H4 (cell line): ENCODE measurements at regions not wholly inside any gene's neighbourhood (a gene's known extent, or its start where the extent isn't known, plus 50 kb on each side); places are given as distances from the start of the nearest gene placed in this dataset.
"Not testable (repeated sequence)": the region's sequence is repeated elsewhere in the genome, so short reads cannot be mapped to it uniquely, and the experiment has no call there.

Source experiments
- DNase-seq: peaks from one replicate; pipeline ENCODE4 v3.0.0-alpha.2; 2015; ENCODE audit warnings: low spot score

DNA sequence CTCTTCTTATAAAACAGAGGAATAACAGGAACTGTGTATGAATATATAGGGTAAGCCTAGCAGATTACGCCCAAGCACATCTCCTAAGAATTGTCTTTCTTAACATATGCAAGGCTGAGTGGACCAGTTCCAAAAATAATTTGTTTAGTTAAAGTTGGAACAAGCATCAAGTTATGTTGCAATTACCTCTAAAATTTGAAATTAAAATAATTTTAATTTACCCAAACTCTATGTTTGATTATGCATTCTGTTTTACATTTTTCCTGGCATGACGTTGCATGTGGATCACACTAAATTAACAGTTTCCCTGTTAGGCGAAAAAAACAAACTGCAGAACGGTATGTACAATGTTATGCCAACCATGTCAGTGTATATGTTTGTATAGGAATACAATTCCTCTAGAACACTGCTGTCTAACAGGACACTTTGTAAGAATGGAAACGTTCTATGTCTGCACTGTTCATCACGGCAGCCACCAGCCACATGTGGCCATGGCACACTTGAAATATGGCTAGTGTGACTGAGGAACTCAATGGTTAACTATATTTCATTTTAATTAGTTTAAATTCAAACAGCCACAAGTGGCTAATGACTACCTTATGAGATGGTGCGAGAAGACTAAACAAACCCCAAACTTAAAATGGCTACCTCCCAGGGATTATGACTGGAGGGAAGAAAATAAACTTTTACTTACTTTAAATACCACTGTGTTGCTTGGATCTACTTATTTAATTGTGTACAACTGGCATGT, 281.1 kb upstream of the KLF14 start:
- DNase-seq, result no peak

DNA sequence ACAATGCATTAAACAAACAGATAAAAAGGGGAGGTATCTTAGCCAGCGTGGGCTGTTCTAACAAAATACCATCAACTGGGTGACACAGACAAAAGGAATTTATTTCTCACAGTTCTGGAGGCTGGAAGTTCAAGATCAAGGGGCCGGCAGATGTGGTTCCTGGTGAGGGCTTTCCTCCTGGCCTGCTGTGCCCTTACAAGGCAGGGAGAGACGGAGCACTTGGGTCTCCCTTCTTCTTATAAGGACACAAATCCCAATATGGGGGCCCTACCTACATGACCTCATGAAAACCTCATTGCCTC, 281.6 kb upstream of the KLF14 start:
- peak; percentile 83 for DNase-seq

DNA sequence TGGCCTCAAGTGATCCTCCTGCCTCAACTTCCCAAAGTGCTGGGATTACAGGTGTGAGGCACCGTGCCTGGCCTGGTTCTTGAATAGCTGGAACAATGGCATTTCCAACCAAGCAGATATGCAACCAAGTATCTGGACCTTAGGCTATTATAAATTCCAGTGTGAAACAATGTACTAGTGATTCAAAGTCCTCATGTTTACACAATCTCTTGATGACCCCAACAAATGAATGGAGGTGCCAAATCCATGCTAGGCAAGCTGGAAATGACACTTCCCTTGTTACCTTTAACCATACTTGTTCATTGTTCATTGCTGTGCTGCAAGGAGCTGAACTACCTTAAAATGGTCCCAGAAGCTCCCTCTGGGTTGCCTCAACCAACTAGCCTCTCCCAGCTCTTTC, 282.2 kb upstream of the KLF14 start:
- no peak for DNase-seq

DNA sequence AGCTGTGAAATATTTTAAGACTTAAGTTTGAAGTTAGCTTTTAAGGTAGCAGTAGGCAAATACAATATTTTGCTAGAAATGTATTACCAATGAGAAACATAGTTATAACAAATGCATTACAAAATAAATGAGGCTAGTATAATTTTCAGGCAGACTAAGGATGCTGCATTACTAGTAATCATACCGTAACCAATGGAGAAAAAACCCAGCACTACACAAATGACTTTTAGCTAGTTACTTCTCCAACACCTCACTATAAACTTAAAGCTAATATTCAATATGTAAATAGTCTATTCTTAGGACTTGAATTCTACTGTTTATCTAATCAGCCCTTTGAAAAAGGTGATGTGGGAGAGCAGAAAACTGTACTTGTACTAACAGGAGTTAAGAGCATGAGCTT, 285.3 kb upstream of the KLF14 start:
- DNase-seq, result no peak

DNA sequence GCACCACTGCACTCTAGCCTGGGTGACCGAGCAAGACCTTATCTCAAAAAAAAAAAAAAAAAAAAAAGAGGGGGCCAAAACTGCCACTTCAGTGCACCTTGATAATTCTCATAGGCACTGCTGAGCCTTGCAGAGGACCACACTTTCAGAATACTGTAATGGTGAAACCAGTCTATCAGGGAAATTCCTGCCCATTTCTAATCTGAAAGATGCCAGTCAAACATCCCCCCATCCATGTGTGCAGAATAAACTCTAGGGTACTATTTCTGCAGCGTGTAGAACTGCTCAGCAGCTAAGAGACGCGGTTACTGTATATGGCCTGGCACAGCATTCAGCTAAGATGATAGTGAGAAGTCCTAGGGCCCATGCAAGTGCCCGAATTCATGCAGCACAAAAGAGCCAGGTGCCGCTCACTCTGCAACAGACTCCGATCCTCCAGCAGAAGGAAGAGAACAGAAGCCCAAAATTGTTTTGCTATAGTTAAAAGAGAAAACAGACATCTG, 286.8 kb upstream of the KLF14 start:
- no peak for DNase-seq

DNA sequence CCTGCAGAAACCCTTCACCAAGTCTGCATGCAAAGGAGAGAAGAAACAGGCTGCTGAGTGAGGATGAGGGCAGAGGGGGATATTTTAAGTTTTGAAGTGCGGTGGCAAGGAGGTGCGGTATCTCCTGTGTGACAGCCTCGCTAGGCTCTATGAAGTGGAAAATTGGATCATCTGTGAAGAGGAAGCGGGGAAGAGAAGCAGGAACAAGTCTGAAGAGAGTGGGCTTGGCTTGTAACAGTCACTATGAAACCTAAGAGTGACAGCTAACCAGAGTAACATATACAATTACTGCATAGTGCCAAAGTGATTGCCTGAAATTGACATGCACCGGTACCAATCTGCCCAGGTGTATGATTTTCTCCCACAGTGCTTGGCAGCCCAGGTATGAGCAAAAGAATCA, 287.5 kb upstream of the KLF14 start:
- no peak for DNase-seq

DNA sequence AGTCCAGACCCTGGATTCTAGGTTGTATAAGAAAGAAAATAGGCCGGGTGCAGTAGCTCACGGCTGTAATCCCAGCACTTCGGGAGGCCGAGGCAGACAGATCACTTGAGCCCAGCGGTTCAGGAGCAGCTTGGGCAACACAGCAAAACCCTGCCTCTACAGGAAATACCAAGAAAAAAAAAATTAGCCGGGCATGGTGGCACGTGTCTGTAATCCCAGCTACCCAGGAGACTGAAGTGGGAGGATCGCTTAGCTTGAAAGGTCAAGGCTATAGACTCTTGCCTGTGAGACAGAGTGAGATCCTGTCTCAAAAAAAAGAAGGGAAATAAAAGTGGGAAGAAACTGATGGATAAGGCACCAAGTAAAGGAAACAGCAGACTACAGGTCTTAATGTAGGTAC, 287.9 kb upstream of the KLF14 start:
- DNase-seq, result no peak

DNA sequence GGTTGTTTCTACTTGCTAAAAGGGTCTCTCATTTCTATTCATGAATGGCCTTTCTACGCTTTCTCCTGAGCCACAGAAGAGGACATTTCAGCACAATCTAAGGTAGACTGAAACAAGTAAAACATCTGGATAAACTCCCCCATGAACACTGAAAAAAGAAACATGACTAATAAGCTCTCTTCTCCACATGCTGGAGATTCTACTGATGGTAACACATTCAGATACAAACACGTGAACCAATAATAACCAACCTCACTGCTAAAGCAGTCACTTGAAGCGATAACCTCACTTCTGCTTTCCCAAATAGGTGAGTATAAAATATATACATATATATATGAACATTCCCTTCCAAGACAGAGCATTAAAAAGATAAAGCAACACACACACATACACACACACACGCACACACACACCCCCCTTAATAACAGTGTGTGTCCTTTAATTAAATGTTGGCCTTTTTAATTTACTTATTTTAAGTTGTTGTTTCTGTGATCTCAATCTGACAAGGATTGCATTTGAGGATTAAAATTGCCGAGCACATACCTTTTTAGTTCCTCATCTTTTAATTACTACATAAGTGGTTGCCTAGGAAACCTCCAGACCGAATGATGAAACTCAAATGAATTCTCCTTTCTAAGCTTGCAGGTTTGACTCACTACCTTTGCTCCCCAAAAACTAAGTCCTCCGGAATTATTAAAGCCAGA, 292.4 kb upstream of the KLF14 start:
- DNase-seq, result no peak

DNA sequence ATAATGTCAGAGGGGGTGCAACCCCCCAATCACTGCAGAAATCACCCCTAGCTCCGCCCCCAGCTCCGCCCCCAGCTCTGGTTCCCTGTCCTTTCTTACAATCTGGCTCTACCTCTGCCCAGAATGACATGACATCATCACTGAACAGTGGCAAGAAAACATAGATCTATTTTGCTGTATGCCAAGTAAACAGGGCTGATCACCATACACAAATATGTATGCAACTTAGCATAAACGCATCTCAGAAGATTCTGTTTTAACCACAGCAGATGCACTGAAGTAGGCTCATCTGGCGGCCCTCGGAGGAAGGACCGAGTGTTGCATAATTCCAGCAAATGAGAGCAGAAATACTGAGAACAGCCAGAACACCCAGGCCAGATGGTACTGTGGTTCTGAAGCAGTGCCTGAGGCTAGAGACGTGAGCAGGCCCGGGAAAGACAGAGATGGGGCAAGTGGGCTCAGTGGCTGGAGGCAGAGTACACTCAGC, 293.3 kb upstream of the KLF14 start:
- DNase-seq, result peak; percentile 76

DNA sequence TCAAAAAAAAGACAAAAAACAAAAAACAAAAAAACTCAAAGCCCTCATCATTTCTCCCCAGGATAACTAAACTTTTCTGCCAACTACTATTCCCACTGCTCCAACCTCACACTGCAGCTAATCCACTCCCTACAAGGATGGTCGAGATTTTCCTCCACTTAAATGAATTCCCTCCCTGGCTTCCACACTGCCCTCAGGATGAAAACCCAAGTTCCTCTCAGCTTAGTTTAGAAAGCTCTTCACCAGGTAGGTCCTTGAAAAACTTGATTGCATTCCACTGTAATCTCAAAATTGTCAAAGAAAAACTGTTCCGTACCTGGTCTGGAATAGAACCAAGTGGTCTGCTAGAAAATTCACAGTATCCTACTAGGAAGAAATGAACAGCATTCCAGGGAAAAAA, 294.3 kb upstream of the KLF14 start:
- DNase-seq, result no peak

DNA sequence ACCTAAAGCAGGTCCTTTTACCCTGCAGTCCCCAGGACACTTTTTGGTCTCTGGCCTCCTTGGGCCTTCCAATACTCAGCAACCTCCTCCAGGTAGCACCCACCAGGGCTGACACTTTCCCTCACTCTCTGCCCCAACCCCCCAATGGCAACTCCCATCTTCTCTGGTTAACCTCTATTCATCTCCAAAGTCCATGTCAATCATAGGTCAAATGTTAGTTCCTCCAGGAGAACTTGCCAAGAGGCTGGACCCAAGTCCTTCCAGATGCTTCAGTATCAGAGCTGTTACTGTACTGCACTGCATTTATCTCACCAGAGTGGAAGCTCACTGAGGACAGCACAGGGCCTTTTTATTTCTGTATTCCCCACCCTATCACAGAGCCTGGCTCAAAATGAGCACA, 295.0 kb upstream of the KLF14 start:
- DNase-seq, result no peak

DNA sequence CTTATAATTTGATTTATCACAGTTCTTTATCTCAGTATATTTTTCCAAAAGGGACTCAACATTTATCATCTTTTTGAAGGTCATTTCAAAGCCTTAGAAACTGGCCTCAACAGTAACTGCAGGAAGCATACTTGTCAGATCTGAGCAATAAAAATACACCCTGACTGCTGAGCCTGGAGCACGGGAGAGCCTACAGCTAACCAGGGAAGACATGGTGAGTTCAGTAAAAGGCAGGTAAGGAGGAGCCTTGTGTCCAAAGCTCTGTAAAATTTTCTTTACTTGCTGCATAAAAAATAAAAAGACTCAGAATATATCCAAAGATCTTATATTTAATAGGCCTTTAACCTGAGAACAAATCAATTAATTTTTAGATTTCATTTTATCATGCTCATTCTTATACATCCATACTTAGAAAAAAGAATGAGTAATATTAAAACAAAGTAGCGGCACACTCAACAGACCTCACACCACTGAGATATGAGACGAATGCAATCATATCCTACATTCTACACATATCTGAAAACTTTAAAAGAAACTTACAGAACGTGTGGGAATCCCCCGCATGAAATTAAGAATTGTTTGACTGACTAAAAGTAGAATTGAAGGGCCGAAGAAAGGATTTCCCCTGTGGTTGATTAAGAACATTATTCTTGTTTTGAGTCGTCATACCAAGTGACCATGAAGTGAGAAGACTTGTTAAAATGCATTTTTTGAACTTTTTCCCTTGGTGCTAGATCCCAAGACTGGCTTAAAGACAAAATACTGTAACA, 296.4 kb upstream of the MKLN1 start:
- no peak for DNase-seq

DNA sequence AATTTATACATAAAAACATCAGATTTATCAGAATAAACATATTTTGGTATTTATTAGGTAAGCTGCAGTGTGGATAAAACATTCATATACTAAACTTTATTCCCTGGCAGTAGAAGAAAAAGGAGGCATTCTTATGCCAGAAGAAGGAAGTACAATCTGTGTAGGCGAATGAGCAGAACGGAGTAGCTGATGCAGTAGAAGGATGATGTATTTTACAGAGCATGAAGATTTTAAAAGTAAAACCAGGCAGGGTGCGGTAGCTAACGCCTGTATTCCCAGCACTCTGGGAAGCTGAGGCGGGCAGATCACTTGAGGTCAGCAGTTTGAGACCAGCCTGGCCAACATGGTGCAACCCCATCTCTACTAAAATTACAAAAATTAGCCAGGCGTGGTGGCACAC, 294.9 kb upstream of the MKLN1 start:
- DNase-seq, result no peak

DNA sequence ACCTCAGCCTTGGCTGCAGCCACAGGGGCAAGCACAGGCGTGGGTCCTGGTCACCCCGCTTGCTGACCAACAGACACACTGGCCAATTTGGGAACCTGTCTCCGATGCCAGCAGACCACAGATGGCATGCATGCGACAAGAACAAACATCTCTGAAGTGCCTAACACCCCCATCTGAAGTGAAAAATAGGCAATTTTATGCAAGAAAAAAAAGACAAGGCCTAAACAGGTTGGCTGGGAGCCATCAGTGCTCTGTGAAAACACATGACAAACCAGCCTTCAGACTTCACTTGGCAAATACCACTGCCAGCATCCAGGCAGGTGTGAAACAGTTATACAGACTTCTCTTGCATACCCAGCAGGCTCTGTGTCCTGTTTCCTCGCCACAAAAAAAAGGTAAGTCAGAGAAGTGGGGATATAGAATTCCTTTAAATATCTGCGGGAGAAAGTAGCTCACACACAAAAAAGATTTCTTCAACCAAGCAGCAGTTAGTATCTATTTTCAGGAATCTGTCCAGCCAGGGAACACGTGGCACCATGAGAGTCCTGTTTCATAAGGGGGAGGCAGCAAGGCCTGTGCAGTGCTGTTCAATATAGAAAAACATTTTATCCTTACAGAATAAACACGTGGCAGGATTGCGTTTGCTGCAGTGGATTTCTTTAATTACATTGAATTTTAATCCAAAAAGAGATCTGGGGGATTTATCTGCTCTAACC, 293.4 kb upstream of the MKLN1 start:
- no peak for DNase-seq

DNA sequence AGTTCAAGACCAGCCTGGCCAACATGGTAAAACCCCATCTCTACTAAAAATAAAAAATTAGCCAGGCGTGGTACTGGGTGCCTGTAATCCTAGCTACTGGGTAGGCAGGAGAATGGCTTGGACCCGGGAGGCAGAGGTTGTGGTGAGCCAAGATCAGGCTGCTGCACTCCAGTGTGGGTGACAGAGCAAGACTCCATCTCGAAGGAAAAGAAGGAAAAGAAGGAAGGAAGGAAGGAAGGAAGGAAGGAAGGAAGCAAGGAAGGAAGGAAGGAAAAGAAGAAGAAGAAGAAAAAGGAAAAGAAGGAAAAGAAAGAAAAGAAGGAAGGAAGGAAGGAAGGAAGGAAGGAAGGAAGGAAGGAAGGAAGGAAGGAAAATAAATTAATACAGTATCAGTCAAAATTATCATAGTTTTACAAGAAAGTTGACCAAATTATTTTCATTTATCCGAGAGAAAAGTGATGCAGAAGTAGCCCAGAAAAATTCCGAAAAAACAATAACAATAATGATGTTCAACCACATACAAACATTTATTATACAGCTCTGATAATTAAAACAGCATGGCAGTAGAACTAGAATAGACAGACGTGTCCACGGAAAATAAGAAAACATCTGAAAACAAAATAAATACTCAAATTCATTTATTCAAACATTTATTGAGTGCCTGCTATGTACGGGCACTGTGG, 292.4 kb upstream of the MKLN1 start:
- DNase-seq, result no peak

DNA sequence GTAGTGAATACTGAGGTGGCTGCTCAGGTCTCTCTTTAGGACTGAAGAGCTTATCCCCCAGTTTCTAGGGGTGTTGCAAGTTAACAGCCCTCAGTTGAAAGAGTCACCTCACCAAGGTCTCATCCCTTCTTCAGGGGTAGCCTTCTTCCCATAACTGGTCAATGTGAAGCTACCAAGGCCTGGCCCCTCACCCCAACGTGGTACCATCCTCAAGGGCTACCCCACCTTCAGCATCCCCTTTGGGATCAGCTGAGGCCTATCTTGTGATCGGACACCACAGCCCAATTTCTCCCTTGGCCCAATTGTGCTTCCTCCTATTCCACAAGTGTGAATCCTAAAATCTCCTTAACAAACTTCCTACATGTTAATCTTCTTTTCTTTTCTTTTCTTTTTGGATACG, 289.5 kb upstream of the MKLN1 start:
- DNase-seq, result no peak

DNA sequence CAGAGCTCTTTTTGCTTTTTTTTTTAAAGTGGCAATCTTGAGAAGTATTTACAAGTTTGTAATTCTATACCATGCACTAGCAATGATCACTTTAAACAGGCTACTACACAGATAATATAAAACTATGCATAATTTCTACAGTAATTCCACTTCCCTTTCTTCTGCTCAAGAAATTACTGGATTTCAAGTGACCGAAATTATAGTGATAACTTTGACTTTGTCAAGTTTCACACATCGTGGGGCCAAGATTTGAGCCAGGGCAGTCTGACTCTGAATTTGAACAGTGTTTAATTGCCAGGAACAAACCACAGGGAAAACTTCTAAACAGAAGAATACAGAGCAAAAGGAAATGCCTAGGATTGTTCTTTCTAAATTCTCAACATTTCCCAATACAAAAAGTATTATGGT, 288.3 kb upstream of the MKLN1 start:
- DNase-seq, result no peak

DNA sequence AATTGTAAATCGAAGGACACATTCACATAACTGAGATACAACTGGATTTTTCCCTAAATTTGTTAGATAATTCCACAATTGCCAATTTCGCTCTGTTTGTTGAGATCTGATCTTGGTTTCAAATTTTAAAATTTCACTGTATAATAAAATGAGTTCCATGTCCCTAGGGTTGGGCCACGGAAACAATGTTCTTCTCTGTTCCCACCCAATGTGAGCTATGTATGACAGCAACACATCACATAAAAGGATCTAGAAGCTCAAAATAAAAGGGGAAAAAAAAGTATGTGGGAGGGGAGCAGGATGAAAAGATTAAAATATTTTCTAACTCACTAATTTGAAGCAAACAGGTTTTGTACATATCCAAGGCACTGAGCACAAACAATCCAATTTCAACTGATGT, 287.8 kb upstream of the MKLN1 start:
- DNase-seq, result no peak

DNA sequence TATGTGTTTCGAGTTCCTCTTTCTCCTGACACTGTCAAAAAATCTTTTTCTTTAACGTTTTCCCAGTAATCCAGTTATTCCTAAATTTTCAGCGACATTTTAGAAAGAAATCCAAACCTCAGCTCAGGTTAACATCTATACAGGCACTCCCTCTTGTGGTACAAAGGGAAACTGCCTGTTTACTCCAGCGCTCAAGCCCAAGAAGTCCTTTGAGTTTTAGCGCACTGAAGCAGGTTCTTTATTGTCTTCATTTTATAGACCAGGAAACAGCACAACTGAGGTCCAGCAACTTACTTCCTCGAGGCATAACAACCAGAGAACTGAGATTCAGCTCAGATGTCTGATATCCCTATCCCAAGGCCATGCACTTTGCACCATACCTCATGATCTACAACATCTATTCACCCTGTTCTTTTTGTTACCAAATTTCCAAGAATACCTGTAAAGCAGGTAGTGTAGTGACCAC, 287.2 kb upstream of the MKLN1 start:
- peak; percentile 66 for DNase-seq

DNA sequence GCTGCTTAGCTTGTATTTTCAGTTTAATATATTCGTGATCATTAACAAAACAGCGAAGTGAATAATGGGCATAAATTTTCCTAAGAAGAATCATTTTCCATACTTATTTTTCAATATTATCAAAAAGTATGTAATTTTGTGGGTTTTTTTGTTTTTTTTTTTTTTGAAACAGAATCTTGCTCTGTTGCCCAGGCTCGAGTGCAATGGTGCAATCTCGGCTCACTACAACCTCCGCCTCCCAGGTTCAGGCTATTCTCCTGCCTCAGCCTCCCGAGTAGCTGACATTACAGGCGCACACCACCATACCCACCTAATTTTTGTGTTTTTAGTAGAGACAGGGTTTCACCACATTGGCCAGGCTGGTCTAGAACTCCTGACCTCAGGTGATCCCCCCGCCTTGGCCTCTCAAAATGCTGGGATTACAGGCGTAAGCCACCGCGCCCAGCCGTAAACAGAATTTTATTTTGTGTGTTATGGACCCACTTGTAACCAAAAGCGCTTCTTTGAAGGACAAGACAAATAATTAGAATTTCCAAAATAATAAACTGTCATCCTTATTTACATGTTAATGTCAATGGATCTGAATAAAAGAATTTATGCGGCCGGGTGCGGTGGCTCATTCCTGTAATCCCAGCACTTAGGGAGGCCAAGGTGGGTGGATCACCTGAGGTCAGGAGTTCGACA, 286.5 kb upstream of the MKLN1 start:
- not testable (repeated sequence) for DNase-seq
